GM21723 (cell line): ENCODE measurements at regions not wholly inside any gene's neighbourhood (a gene's known extent, or its start where the extent isn't known, plus 50 kb on each side); places are given as distances from the start of the nearest gene placed in this dataset.
"Not testable (repeated sequence)": the region's sequence is repeated elsewhere in the genome, so short reads cannot be mapped to it uniquely, and the experiment has no call there.

Experiments used
- ATAC-seq: cut with Tn5 transposase; IDR thresholded peaks from one replicate; pipeline ENCODE4 v1.9.1; 2021; ENCODE audit warnings: mild to moderate bottlenecking, moderate library complexity; ENCODE audit not compliant: unreplicated experiment

- no peak for ATAC-seq
Observed at GRCh38 chr5:8829323-8830029, 716.4 kb downstream of the SEMA5A start.

- ATAC-seq = no peak
Observed at GRCh38 chr5:8831251-8831650, 714.6 kb downstream of the SEMA5A start.

- no peak for ATAC-seq
Observed at GRCh38 chr5:8831854-8832253, 714.0 kb downstream of the SEMA5A start.

- ATAC-seq = no peak
Observed at GRCh38 chr5:8839361-8840055, 706.4 kb downstream of the SEMA5A start.

DNA sequence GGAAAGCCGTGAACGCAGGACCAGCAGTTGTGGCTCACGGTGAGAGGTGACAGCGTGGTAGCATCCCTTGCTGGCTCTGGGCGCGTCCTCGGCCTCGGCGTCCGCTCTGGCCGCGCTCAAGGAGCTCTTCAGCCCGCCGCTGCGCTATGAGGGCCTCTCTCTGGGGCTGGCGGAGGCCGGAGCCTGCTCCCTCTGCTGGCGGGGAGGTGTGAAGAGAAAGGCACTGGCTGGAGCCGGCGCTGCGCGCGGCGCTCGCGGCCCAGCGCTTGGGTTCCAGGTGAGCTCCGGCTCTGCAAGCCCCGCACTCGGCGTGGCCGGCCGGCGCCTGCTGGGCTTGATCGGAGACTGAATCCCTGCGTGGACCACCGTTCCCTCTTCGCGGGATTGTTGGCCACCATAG, 705.6 kb downstream of the SEMA5A start:
- no peak for ATAC-seq

DNA sequence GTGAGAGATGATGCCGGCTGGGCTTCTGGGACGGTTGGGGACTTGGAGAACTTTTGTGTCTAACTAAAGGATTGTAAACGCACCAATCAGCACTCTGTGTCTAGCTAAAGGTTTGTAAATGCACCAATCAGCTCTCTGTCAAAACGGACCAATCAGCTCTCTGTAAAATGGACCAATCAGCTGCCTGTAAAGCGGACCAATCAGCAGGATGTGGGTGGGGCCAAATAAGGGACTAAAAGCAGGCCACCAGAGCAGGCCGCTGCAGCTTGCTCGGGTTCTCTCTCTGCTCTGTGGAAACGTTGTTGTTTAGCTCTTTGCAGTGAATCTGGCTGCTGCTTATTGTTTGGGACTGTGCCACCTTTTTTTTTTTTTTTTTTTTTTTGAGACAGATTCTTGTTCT, 705.1 kb downstream of the SEMA5A start:
- ATAC-seq = not testable (repeated sequence)

DNA sequence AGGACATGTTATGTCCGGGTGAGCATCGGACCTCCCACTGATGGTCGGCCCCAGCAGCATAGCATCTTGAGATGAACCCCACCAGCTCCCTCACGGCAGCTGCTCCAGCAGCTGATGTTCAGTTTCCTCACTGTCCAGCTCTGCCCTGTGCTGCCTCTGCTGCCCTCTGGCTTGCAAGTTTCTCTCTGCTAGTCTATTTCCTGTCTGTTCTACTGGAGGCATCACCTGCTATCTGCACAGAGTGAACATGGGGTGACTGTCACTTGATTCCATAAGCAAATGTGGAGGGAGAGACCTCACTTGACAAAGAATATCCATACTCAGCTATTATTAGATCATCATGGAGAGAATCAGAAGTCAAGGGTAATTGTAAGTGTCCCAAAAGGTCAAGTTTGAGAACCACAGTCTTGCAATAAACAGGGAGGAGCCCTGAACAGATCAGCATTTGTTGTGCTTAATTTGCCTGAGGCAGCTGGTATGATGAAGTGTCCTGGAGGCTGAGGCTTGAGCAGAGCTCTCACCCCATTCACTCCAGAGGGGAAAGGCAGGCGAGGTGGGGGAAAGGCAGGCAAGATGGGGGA, 702.8 kb downstream of the SEMA5A start:
- ATAC-seq = no peak

DNA sequence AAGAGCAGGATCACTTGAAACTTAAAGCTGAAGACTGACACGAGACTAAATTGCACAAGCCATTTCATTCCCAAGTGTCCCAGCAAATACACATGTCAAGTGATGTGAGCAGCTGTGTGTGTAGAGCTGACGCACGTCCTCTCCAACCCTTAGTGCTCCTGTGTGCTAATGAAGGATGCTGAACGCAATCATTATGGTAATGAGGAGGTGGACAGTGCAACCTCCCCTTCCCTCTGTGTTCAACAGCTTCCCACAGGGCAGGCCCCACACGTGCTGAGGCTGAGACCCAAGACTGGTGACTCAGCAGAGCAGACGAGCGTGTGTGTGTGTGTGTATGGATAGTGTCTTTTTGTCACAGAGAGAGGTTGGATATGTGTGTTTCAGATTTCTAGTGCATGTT, 702.1 kb downstream of the SEMA5A start:
- no peak for ATAC-seq

DNA sequence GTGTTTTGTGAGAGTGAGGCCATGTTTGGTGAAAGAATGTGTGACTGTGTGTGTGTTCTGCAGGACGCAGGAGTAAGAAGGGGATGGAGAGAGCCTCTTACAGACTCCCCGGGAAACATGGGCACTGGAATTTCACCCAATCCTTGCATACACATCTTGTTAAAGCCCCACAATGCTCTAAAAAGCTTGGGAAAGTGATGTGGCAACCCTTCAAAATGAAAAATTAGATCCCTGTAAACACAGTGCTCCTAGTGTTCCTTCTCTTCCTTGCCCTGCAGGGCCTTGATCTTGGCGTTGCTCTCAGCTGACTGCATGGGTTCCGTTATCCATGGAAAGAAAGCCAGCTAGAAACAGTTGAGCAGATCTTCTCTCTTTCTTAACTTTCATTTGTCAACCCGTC, 701.7 kb downstream of the SEMA5A start:
- ATAC-seq = no peak

- no peak for ATAC-seq
Observed at GRCh38 chr5:8844847-8845246, 701.0 kb downstream of the SEMA5A start.

DNA sequence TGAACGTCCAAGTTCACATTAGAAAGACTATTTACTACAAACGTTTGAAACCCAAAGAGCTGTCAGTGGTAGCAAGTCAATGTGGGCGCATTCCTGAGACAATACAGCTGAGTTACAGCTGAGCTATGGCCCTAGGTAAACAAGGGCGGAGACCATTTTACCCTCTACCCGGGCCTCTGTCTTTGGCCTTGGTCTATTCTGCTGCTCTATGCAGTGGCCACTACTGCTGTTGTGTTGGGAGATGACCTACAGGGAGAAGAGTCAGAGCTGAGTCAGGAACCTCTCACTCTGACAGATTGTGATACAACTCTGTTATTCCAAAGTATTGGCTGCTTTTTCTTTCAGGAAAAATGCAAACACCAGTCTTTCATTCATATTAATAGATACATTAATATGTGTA, 700.6 kb downstream of the SEMA5A start:
- ATAC-seq = no peak

- no peak for ATAC-seq
Observed at GRCh38 chr5:8848366-8848765, 697.5 kb downstream of the SEMA5A start.

- no peak for ATAC-seq
Observed at GRCh38 chr5:8848997-8849594, 696.8 kb downstream of the SEMA5A start.

DNA sequence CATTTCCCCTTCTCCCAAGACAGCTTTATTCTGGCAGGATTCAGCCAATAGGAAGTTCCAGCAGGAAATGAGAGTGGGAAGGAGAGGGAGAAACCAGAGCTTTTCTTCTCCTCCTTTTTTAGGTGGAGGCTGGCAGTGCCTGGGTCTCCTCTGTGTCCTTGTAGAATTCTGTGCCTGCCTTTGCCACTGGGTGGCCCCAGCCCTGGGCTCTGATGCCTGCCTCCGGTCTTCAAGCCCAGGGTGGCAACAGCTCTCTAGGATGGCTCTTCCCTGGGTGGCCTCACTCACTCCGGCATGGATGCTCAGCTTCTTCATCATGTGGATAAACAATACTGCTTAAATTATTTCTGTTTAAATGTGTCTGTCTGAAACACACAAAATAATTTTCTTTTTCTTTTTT, 694.8 kb downstream of the SEMA5A start:
- no peak for ATAC-seq

DNA sequence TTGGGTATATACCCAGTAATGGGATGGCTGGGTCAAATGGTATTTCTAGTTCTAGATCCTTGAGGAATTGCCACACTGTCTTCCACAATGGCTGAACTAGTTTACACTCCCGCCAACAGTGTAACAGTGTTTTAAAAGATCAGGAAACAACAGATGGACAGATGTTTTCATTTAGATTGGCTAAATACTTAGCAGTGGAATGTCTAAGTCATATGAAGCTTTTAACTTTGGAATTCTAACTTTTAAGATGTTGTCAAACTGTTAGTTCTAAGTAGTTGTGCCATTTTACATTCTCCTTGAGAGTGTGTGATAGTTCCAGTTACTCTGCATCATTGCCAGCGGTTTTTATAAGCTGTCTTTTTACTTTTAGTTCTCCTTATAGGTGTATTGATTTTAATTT, 688.8 kb downstream of the SEMA5A start:
- no peak for ATAC-seq

DNA sequence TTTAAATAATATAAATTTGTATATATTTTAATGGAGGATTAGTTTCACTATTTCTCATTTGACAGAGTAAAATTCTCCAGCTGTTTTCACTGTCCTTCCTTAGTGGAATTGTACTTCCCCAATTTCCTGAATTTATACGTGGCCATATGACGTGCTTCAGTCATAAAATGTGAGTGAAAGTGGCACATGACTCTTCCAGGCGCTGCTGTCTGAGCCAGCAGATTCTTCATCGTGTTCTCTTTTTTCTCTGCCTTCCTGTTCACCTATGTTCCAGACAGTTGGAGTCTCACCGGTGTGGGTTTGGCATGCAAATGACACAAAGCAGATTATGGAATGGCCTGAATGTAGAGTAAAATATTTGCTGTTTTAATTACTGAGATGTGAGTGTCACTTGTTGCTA, 684.1 kb downstream of the SEMA5A start:
- no peak for ATAC-seq

GRCh38 chr5:8864053-8864452, 681.8 kb downstream of the SEMA5A start:
- ATAC-seq = no peak

GRCh38 chr5:8865266-8865665, 680.6 kb downstream of the SEMA5A start:
- no peak for ATAC-seq

- no peak for ATAC-seq
Observed at GRCh38 chr5:8865686-8866374, 680.0 kb downstream of the SEMA5A start.

DNA sequence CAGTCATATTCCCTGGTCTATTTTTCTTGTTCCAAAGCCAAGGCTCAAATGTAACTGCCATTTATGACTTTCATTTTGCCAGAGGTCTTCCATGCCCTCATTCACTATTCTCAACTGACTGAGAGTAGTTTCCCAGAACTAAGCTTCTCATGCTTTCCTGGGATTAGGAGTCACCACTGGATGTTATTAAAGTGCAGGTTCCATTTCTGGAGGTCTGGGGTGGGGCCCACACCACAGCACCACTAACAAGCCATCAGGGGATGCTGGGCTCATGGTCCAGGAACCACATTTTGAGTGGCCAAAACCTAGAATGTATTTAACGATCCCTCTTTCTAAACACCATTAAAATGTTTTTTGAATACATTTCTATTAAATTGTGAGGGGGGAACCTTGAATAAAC, 677.6 kb downstream of the SEMA5A start:
- ATAC-seq = no peak

- ATAC-seq = no peak
Observed at GRCh38 chr5:8869932-8870331, 675.9 kb downstream of the SEMA5A start.
